IMR-90 (cell line): ENCODE measurements at regions not wholly inside any gene's neighbourhood (a gene's known extent, or its start where the extent isn't known, plus 50 kb on each side); places are given as distances from the start of the nearest gene placed in this dataset.

Experiments
- ATAC-seq: fragments of 200-7000 bp; cut with Tn5 transposase; 2 replicates; pipeline ENCODE4 v1.9.1; 2020; ENCODE audit warnings: low read depth, mild to moderate bottlenecking, moderate library complexity
- BruUV-seq: library from RNA; stranded (reverse); fragments of 400-500 nt; replicated peaks from 2 replicates; lab custom pipeline; 2021; lab: Mats Ljungman, UMichigan
- CTCF ChIA-PET: fragments of 300-600 bp; formaldehyde crosslinking; extraction: SDS; loops from one replicate; lab custom pipeline; 2021; ENCODE audit warnings: antibody characterized with exemption; lab: Yijun Ruan, JAX
- POLR2A ChIA-PET: fragments of 300-600 bp; sonication (Branson Sonifier 250); formaldehyde crosslinking; loops from one replicate; lab custom pipeline; 2022; ENCODE audit warnings: antibody characterized with exemption; ENCODE audit not compliant: unreplicated experiment; lab: Charles Lee
- DNase-seq: peaks from one replicate; pipeline ENCODE4 v3.0.0; 2013
- H2AFZ ChIP-seq: replicated peaks from 2 replicates; pipeline ENCODE3; 2013; ENCODE audit warnings: low read length, mild to moderate bottlenecking; ENCODE audit not compliant: poor library complexity
- H2AK5ac ChIP-seq: 2 replicates; pipeline ENCODE4 v1.6.1; 2013; ENCODE audit warnings: low read depth, low read length, inconsistent platforms
- H2AK9ac ChIP-seq: replicated peaks from 2 replicates; pipeline ENCODE3; 2013; ENCODE audit warnings: mild to moderate bottlenecking, low read depth, low read length, moderate library complexity; ENCODE audit not compliant: poor library complexity
- H2BK120ac ChIP-seq: 2 replicates; pipeline ENCODE4 v1.6.1; 2013; ENCODE audit warnings: low read depth, low read length, inconsistent platforms
- H2BK15ac ChIP-seq: 3 replicates; pipeline ENCODE4 v1.6.1; 2013; ENCODE audit warnings: low read depth, low read length, inconsistent platforms
- H2BK20ac ChIP-seq: 2 replicates; pipeline ENCODE4 v1.6.1; 2013; ENCODE audit warnings: low read depth, mild to moderate bottlenecking, inconsistent platforms, low read length, moderate library complexity
- H2BK5ac ChIP-seq: 2 replicates; pipeline ENCODE4 v1.6.1; 2013; ENCODE audit warnings: mild to moderate bottlenecking, low read depth, low read length, inconsistent platforms; ENCODE audit not compliant: poor library complexity, severe bottlenecking
- H3K14ac ChIP-seq: replicated peaks from 2 replicates; pipeline ENCODE4 v1.6.1; 2013; ENCODE audit warnings: low read depth, low read length, inconsistent platforms
- H3K18ac ChIP-seq: 2 replicates; pipeline ENCODE4 v1.6.1; 2013; ENCODE audit warnings: low read depth, low read length, control low read depth
- H3K23ac ChIP-seq: 2 replicates; pipeline ENCODE4 v1.6.1; 2013; ENCODE audit warnings: low read depth, low read length, inconsistent platforms
- H3K27ac ChIP-seq: 2 replicates; pipeline ENCODE4 v1.5.1; 2013; ENCODE audit warnings: mild to moderate bottlenecking, control low read depth, low read length; ENCODE audit not compliant: insufficient read depth
- H3K27me3 ChIP-seq: 2 replicates; pipeline ENCODE4 v1.6.1; 2013; ENCODE audit warnings: low read length; ENCODE audit not compliant: control insufficient read depth, insufficient read depth
- H3K36me3 ChIP-seq: 2 replicates; pipeline ENCODE4 v1.6.1; 2013; ENCODE audit warnings: low read length, mixed read lengths; ENCODE audit not compliant: control insufficient read depth, insufficient read depth
- H3K4ac ChIP-seq: 2 replicates; pipeline ENCODE4 v1.6.1; 2013; ENCODE audit warnings: low read depth, low read length, inconsistent platforms
- H3K4me1 ChIP-seq: 2 replicates; pipeline ENCODE4 v1.6.1; 2013; ENCODE audit warnings: low read length, mixed read lengths; ENCODE audit not compliant: control insufficient read depth, insufficient read depth
- H3K4me2 ChIP-seq: 2 replicates; pipeline ENCODE4 v1.6.1; 2013; ENCODE audit warnings: low read depth, mild to moderate bottlenecking, control low read depth, low read length, moderate library complexity
- H3K4me3 ChIP-seq: 2 replicates; pipeline ENCODE4 v1.5.1; 2013; ENCODE audit warnings: low read depth, mild to moderate bottlenecking, control low read depth, low read length, moderate library complexity; ENCODE audit not compliant: insufficient read depth
- H3K56ac ChIP-seq: 2 replicates; pipeline ENCODE4 v1.6.1; 2013; ENCODE audit warnings: low read length, inconsistent platforms; ENCODE audit not compliant: insufficient read depth; ENCODE audit errors: extremely low read depth
- H3K79me1 ChIP-seq, 2 experiments: 2 replicates each; pipeline ENCODE4 v1.6.1; 2013; ENCODE audit warnings: low read length in 2 of 2, inconsistent platforms in 1 of 2, low read depth in 1 of 2
- H3K9ac ChIP-seq: 2 replicates; pipeline ENCODE4 v1.6.1; 2013; ENCODE audit warnings: low read depth, low read length, control low read depth
- H3K9me1 ChIP-seq: 2 replicates; pipeline ENCODE4 v1.6.1; 2013; ENCODE audit warnings: low read length, inconsistent platforms; ENCODE audit not compliant: insufficient read depth
- H3K9me3 ChIP-seq: 2 replicates; pipeline ENCODE4 v1.6.1; 2013; ENCODE audit warnings: low read length; ENCODE audit not compliant: control insufficient read depth, insufficient read depth
- H4K20me1 ChIP-seq: 2 replicates; pipeline ENCODE4 v1.6.1; 2013; ENCODE audit warnings: low read length, inconsistent platforms; ENCODE audit not compliant: insufficient read depth
- H4K5ac ChIP-seq: 2 replicates; pipeline ENCODE4 v1.6.1; 2013; ENCODE audit warnings: mild to moderate bottlenecking, low read depth, low read length, control low read depth
- H4K8ac ChIP-seq, 2 experiments: 2 replicates each; pipeline ENCODE4 v1.6.1; 2013; ENCODE audit warnings: low read depth in 2 of 2, low read length in 2 of 2, control low read depth in 1 of 2, inconsistent platforms in 1 of 2
- H4K91ac ChIP-seq: 2 replicates; pipeline ENCODE4 v1.6.1; 2013; ENCODE audit warnings: low read depth, low read length, inconsistent platforms; ENCODE audit not compliant: insufficient read depth
- CEBPB ChIP-seq: IDR thresholded peaks from 2 replicates; pipeline ENCODE4 v1.6.1; 2012; ENCODE audit warnings: low read depth, low read length, improper control_type of control experiment
- CHD1 ChIP-seq: IDR thresholded peaks from 2 replicates; pipeline ENCODE4 v1.6.1; 2012; ENCODE audit warnings: low read depth, low read length, improper control_type of control experiment
- CTCF ChIP-seq: conservative IDR thresholded peaks from 2 replicates; pipeline ENCODE4 v1.5.1; 2012; ENCODE audit warnings: mild to moderate bottlenecking, low read depth, low read length, improper control_type of control experiment
- ELK1 ChIP-seq: fragments of 150-350 bp; IDR thresholded peaks from 2 replicates; pipeline ENCODE4 v1.6.1; 2016; ENCODE audit warnings: low read depth, mild to moderate bottlenecking, low read length, moderate library complexity, borderline replicate concordance
- FOS ChIP-seq: fragments of 150-350 bp; IDR thresholded peaks from 2 replicates; pipeline ENCODE4 v1.6.1; 2016; ENCODE audit warnings: low read depth, low read length
- MAFK ChIP-seq: IDR thresholded peaks from 2 replicates; pipeline ENCODE4 v1.6.1; 2012; ENCODE audit warnings: low read depth, low read length, improper control_type of control experiment
- MAZ ChIP-seq: IDR thresholded peaks from 2 replicates; pipeline ENCODE4 v1.6.1; 2012; ENCODE audit warnings: low read depth, mild to moderate bottlenecking, low read length, improper control_type of control experiment, moderate library complexity, borderline replicate concordance
- MXI1 ChIP-seq: IDR thresholded peaks from 2 replicates; pipeline ENCODE4 v1.6.1; 2012; ENCODE audit warnings: low read depth, mild to moderate bottlenecking, low read length, moderate library complexity, borderline replicate concordance
- NFE2L2 ChIP-seq: fragments of 150-350 bp; IDR thresholded peaks from 2 replicates; pipeline ENCODE4 v1.6.1; 2016; ENCODE audit warnings: low read depth, mild to moderate bottlenecking, low read length
- POLR2A ChIP-seq: IDR thresholded peaks from 2 replicates; pipeline ENCODE4 v1.6.1; 2012; ENCODE audit warnings: mild to moderate bottlenecking, low read depth, low read length
- RAD21 ChIP-seq: IDR thresholded peaks from 2 replicates; pipeline ENCODE4 v1.6.1; 2012; ENCODE audit warnings: low read length, improper control_type of control experiment
- RCOR1 ChIP-seq: IDR thresholded peaks from 2 replicates; pipeline ENCODE4 v1.6.1; 2012; ENCODE audit warnings: mild to moderate bottlenecking, low read length, improper control_type of control experiment; ENCODE audit not compliant: insufficient replicate concordance
- RFX5 ChIP-seq: IDR thresholded peaks from 2 replicates; pipeline ENCODE4 v1.8.0; 2012; ENCODE audit warnings: low read depth, mild to moderate bottlenecking, low read length, moderate library complexity
- SMC3 ChIP-seq: fragments of 150-350 bp; IDR thresholded peaks from 2 replicates; pipeline ENCODE4 v1.6.1; 2016; ENCODE audit warnings: low read depth, mild to moderate bottlenecking, antibody characterized with exemption, low read length, moderate library complexity
- WGBS, 2 experiments: methylation state at CpG; one replicate each; pipeline versions ENCODE4 v1.1.5 to v1.1.7; 2013; ENCODE audit warnings: missing lambda C conversion rate in 2 of 2; ENCODE audit not compliant: insufficient read length in 1 of 2; ENCODE audit errors: extremely low coverage in 2 of 2; 5-methylcytosine and 5-hydroxymethylcytosine counted together
- dilution Hi-C: fragments of 300-500 bp; cut with HindIII; formaldehyde crosslinking; loops from one replicate; pipeline ENCODE4 v1.14.3; 2018; ENCODE audit warnings: low sequenced_read_pairs; ENCODE audit not compliant: unreplicated experiment
- in situ Hi-C: fragments of 300-500 bp; cut with MboI; formaldehyde crosslinking; loops from 3 replicates; pipeline ENCODE4 v1.14.3; 2019; ENCODE audit warnings: low sequenced_read_pairs, inconsistent platforms, mixed read lengths
- intact Hi-C: fragments of 100-400 bp; cut with micrococcal nuclease; formaldehyde crosslinking; loops from 2 replicates; pipeline ENCODE4 v1.10.0; 2022
- TF ChIP-seq, protein P1 (sequence below): fragments of 150-350 bp; IDR thresholded peaks from 2 replicates; pipeline ENCODE4 v1.6.1; 2017; ENCODE audit warnings: mild to moderate bottlenecking, antibody characterized with exemption, low read length, low read depth

DNA sequence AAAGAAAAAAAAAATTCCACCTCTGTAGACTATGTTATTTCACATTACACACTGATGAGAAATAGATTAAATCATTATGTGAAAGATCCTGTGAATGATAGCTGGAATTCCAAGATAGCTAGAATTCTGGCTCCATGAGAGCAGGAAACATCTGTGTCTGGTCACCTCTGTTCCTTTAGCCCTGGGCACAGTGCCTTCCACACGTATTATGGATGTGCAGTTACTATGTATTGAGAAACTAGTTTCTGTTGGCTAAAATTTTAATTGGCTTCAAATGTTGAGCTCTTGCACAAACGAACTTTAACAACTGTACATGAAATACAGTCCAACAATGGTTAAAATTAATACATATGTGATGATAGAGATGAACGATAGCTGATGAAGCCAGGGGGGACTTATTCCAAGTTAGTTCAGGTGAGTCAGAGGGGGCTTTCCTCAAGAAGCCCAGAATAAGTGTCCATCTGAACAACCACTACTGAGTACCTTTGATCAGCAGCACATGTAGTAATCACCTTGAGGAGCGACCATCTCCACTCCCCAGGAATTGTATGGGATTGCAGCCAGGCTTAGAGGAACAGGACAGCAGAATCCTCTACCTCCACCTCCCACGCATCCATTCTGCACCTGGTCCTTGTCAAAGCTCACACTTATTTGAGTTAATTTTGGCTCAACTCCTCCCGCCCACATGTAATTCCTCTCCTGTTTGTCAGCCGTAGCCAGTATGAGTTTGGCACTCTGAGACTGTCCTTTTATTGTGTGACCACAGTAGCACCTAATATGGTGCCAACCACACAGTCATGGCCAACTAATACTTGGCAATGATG is 68.6 kb downstream of the NABP1 start:
- in situ Hi-C loops (no loop called here), intact Hi-C loops (no loop called here), dilution Hi-C loops (no loop called here)
- Histone ChIP-seq H3K27me3 (peaks cover 2% of the 10 kb centered on the region; the same call in 1 of the 2 replicates), H3K4me3 (no peak overlapping the region), H3K36me3 (no peaks in the 10 kb centered on the region), H3K4ac (no peak overlapping the region), H2AK5ac (no peak overlapping the region), H2BK5ac (no peak overlapping the region), H4K91ac (no peak overlapping the region), H3K4me1 (0 out of 2 replicates have a peak, but pooled peaks cover 1% of the 10 kb centered on the region), H2BK15ac (no peak overlapping the region), H3K9me1 (no peaks in the 10 kb centered on the region), H3K9ac (no peak overlapping the region), H4K8ac (no peak overlapping the region), H3K14ac (no peak overlapping the region), H2AK9ac (no peak overlapping the region), H4K5ac (no peak overlapping the region), H2BK20ac (no peak overlapping the region), H3K4me2 (no peak overlapping the region), H3K27ac (no peak overlapping the region), H3K23ac (no peak overlapping the region), H2BK120ac (no peak overlapping the region), H3K9me3 (no peaks in the 10 kb centered on the region), H3K18ac (no peak overlapping the region), H3K79me1 (no peaks in the 10 kb centered on the region), H2AFZ (no peak overlapping the region), H4K20me1 (no peaks in the 10 kb centered on the region), H3K56ac (no peak overlapping the region)
- no peak for ATAC-seq
- ChIA-PET CTCF (interaction anchor here (0.6 kb wide), 1 partner anchor 1067 kb away, joined by 3 read pairs; no protein-coding TSS in a partner anchor), POLR2A (no interaction called here)
- WGBS, 2 experiments = no CpG with 5 or more reads among the region's 7 CpGs
- TF ChIP-seq, protein P1, sequence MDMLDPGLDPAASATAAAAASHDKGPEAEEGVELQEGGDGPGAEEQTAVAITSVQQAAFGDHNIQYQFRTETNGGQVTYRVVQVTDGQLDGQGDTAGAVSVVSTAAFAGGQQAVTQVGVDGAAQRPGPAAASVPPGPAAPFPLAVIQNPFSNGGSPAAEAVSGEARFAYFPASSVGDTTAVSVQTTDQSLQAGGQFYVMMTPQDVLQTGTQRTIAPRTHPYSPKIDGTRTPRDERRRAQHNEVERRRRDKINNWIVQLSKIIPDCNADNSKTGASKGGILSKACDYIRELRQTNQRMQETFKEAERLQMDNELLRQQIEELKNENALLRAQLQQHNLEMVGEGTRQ = no peak
- TF ChIP-seq RCOR1 (no peak), SMC3 (no peak), RFX5 (no peak), CHD1 (no peak), MAFK (no peak), FOS (no peak), CEBPB (no peak), RAD21 (no peak), MAZ (no peak), MXI1 (no peak), NFE2L2 (no peak), CTCF (no peak), ELK1 (no peak), POLR2A (no peak)
- no peak for DNase-seq
- no TSS peak for BruUV-seq
